NB4 (cell line): ENCODE measurements at regions not wholly inside any gene's neighbourhood (a gene's known extent, or its start where the extent isn't known, plus 50 kb on each side); places are given as distances from the start of the nearest gene placed in this dataset.

ENCODE experiments used
- DNase-seq: peaks from one replicate; pipeline ENCODE4 v3.0.0; 2010; ENCODE audit warnings: low read depth
- H3K4me3 ChIP-seq: one replicate; pipeline ENCODE4 v1.5.1; 2011; ENCODE audit warnings: mild to moderate bottlenecking, low read depth, low read length, moderate library complexity
- MAX ChIP-seq: IDR thresholded peaks from 2 replicates; pipeline ENCODE4 v1.6.1; 2011; ENCODE audit warnings: low read depth, low read length
- MYC ChIP-seq: IDR thresholded peaks from 2 replicates; pipeline ENCODE4 v1.6.1; 2011; ENCODE audit warnings: low read depth, low read length
- POLR2A ChIP-seq: IDR thresholded peaks from 2 replicates; pipeline ENCODE4 v1.6.1; 2011; ENCODE audit warnings: mild to moderate bottlenecking; ENCODE audit not compliant: insufficient read length; ENCODE audit errors: extremely low read depth
- TF ChIP-seq, protein P1 (sequence below): IDR thresholded peaks from one replicate; pipeline ENCODE4 v1.5.1; 2012; ENCODE audit warnings: low read depth, low read length

GRCh38 chrX:40495659-40496058, 85.1 kb upstream of the ATP6AP2 start:
- DNase-seq = no peak
- no peak overlapping the region for H3K4me3 ChIP-seq
- TF ChIP-seq POLR2A = no peak
- TF ChIP-seq, protein P1, sequence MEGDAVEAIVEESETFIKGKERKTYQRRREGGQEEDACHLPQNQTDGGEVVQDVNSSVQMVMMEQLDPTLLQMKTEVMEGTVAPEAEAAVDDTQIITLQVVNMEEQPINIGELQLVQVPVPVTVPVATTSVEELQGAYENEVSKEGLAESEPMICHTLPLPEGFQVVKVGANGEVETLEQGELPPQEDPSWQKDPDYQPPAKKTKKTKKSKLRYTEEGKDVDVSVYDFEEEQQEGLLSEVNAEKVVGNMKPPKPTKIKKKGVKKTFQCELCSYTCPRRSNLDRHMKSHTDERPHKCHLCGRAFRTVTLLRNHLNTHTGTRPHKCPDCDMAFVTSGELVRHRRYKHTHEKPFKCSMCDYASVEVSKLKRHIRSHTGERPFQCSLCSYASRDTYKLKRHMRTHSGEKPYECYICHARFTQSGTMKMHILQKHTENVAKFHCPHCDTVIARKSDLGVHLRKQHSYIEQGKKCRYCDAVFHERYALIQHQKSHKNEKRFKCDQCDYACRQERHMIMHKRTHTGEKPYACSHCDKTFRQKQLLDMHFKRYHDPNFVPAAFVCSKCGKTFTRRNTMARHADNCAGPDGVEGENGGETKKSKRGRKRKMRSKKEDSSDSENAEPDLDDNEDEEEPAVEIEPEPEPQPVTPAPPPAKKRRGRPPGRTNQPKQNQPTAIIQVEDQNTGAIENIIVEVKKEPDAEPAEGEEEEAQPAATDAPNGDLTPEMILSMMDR = no peak
- no peak for TF ChIP-seq MYC
- TF ChIP-seq MAX = no peak

DNA sequence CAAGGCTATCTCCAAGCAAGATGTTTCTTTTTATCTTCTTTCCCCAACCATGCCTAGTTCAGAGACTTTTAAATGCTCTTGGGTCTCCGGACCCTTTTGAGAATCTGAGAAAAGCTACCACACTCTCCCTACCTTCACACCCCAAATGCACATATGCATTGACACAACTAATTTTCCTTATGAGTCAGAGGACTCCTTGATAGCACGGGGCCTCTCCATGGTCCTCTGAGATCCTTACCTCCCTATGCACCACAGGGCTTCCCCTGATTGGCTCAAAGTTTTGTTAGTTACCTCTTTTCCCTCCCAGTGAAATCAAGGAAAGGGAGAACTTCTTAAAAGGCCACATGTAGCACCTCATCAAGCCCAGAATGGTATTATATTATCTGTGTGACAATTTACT, 86.8 kb upstream of the ATP6AP2 start:
- TF ChIP-seq MYC (no peak), MAX (no peak), POLR2A (no peak)
- TF ChIP-seq, protein P1 = no peak
- no peak for DNase-seq
- no peak overlapping the region for H3K4me3 ChIP-seq

- H3K4me3 ChIP-seq = no peak overlapping the region
- no peak for TF ChIP-seq MAX
- TF ChIP-seq, protein P1 = no peak
- TF ChIP-seq MYC = no peak
- TF ChIP-seq POLR2A = no peak
- DNase-seq = no peak
Measured at GRCh38 chrX:40488296-40488695, 92.5 kb upstream of the ATP6AP2 start.

DNA sequence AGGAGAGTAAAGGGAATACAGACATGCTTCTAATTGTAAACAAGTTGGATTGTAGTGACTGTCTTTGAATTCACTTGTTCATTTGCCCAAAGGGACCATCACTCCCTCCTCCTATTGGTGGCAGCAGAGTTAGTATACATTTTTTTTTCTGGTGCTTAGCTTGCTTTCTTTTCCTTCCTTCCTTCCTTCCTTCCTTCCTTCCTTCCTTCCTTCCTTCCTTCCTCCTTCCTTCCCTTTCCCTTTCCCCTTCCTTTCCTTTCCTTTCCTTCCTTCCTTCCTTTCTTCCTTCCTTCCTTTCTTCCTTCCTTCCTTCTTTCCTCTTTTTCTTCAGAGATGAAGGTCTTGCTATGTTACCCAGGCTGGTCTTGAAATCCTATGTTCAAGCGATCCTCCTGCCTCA, 94.8 kb upstream of the ATP6AP2 start:
- no peak for DNase-seq
- no peak overlapping the region for H3K4me3 ChIP-seq
- TF ChIP-seq MAX = no peak
- TF ChIP-seq, protein P1 = no peak
- TF ChIP-seq MYC = no peak
- no peak for TF ChIP-seq POLR2A

GRCh38 chrX:40485102-40485826, 95.5 kb upstream of the ATP6AP2 start:
- DNase-seq = no peak
- no peak for TF ChIP-seq POLR2A
- TF ChIP-seq, protein P1 = no peak
- no peak for TF ChIP-seq MYC
- TF ChIP-seq MAX = no peak

More at GRCh38 chrX:40485102-40485826, 95.5 kb upstream of the ATP6AP2 start:
- no peak overlapping the region for H3K4me3 ChIP-seq
